GM12872 (cell line): ENCODE measurements at regions not wholly inside any gene's neighbourhood (a gene's known extent, or its start where the extent isn't known, plus 50 kb on each side); places are given as distances from the start of the nearest gene placed in this dataset.

Experiments used
- CTCF ChIP-seq: IDR thresholded peaks from 3 replicates; pipeline ENCODE4 v1.5.1; 2011; ENCODE audit warnings: low read depth, mild to moderate bottlenecking, low read length, moderate library complexity; ENCODE audit not compliant: insufficient read depth

GRCh38 chr10:9419757-9420156 is 1365.3 kb downstream of the GATA3 start:
- TF ChIP-seq CTCF = no peak

- TF ChIP-seq CTCF = no peak
These were observed 1372.7 kb downstream of the GATA3 start for GRCh38 chr10:9427209-9427608.

GRCh38 chr10:9437131-9437530 is 1382.6 kb downstream of the GATA3 start:
- no peak for TF ChIP-seq CTCF

- TF ChIP-seq CTCF = no peak
These were observed 1389.3 kb downstream of the GATA3 start for GRCh38 chr10:9443758-9444157.

GRCh38 chr10:9449530-9449929 is 1395.0 kb downstream of the GATA3 start:
- no peak for TF ChIP-seq CTCF

GRCh38 chr10:9450801-9451200 is 1396.3 kb downstream of the GATA3 start:
- TF ChIP-seq CTCF = no peak

- no peak for TF ChIP-seq CTCF
These were observed 1396.8 kb downstream of the GATA3 start for GRCh38 chr10:9451211-9451773.
